Keratinocyte (primary cell): ENCODE measurements at regions not wholly inside any gene's neighbourhood (a gene's known extent, or its start where the extent isn't known, plus 50 kb on each side); places are given as distances from the start of the nearest gene placed in this dataset.

Experiments
- DNase-seq: peaks from one replicate; pipeline ENCODE4 v3.0.0-alpha.2; 2011; ENCODE audit warnings: low read depth, missing footprints, low spot score
- FAIRE-seq: peaks from 2 replicates; lab custom pipeline; 2011; peaks lifted over from hg19 to GRCh38; lab: Jason Lieb, UNC
- H2AFZ ChIP-seq: 2 replicates; pipeline ENCODE4 v1.6.0; 2012; ENCODE audit warnings: low read length, control low read depth, inconsistent platforms; ENCODE audit not compliant: control insufficient read depth
- H3K27ac ChIP-seq: 2 replicates; pipeline ENCODE4 v1.5.1; 2011; ENCODE audit warnings: low read length; ENCODE audit not compliant: control insufficient read depth, insufficient read depth
- H3K27me3 ChIP-seq: 3 replicates; pipeline ENCODE4 v1.6.0; 2011; ENCODE audit warnings: low read length; ENCODE audit not compliant: control insufficient read depth, insufficient read depth; ENCODE audit errors: extremely low read depth
- H3K36me3 ChIP-seq, 2 experiments: 2 replicates in 1 of 2; 3 replicates in 1 of 2; pipeline ENCODE4 v1.5.1; 2011; ENCODE audit warnings: low read length in 2 of 2, mild to moderate bottlenecking in 1 of 2; ENCODE audit not compliant: control insufficient read depth in 2 of 2, insufficient read depth in 2 of 2; ENCODE audit errors: extremely low read depth in 1 of 2
- H3K4me1 ChIP-seq: 3 replicates; pipeline ENCODE4 v1.5.1; 2011; ENCODE audit warnings: low read length; ENCODE audit not compliant: control insufficient read depth, insufficient read depth; ENCODE audit errors: extremely low read depth
- H3K4me2 ChIP-seq: 3 replicates; pipeline ENCODE4 v1.6.0; 2011; ENCODE audit warnings: low read depth, low read length; ENCODE audit not compliant: control insufficient read depth, insufficient read depth; ENCODE audit errors: extremely low read depth
- H3K4me3 ChIP-seq, 3 experiments: fragments of 200-600 bp in 1 of 3; sonication (generic) in 1 of 3; 2 replicates in 2 of 3; 3 replicates in 1 of 3; pipeline ENCODE4 v1.5.1; 2011 to 2016; ENCODE audit warnings: low read length in 3 of 3, mild to moderate bottlenecking in 3 of 3, control low read depth in 2 of 3, inconsistent platforms in 1 of 3, low read depth in 1 of 3, mixed read lengths in 1 of 3, mixed run types in 1 of 3, moderate library complexity in 1 of 3; ENCODE audit not compliant: control insufficient read depth in 2 of 3, insufficient read depth in 2 of 3; ENCODE audit errors: extremely low read depth in 1 of 3
- H3K79me2 ChIP-seq: 2 replicates; pipeline ENCODE4 v1.6.0; 2012; ENCODE audit warnings: low read length; ENCODE audit not compliant: control insufficient read depth, insufficient read depth
- H3K9ac ChIP-seq: 3 replicates; pipeline ENCODE4 v1.6.0; 2011; ENCODE audit warnings: low read length; ENCODE audit not compliant: control insufficient read depth, insufficient read depth; ENCODE audit errors: extremely low read depth
- H3K9me1 ChIP-seq: 3 replicates; pipeline ENCODE4 v1.6.0; 2011; ENCODE audit warnings: low read length; ENCODE audit not compliant: control insufficient read depth, insufficient read depth; ENCODE audit errors: extremely low read depth
- H3K9me3 ChIP-seq: 2 replicates; pipeline ENCODE4 v1.5.1; 2012; ENCODE audit warnings: low read depth, low read length; ENCODE audit not compliant: control insufficient read depth
- H4K20me1 ChIP-seq: 3 replicates; pipeline ENCODE4 v1.6.0; 2011; ENCODE audit warnings: low read length; ENCODE audit not compliant: control insufficient read depth, insufficient read depth; ENCODE audit errors: extremely low read depth
- EZH2 ChIP-seq: IDR thresholded peaks from one replicate; pipeline ENCODE4 v1.6.1; 2012; ENCODE audit warnings: inconsistent platforms, mild to moderate bottlenecking, low read length, moderate library complexity
- dilution Hi-C: fragments of 300-500 bp; cut with MboI; formaldehyde crosslinking; loops from one replicate; pipeline ENCODE4 v1.7.0; 2020; ENCODE audit warnings: low sequenced_read_pairs; ENCODE audit not compliant: extremely low pct_ligation_motif_present
- TF ChIP-seq, protein P1 (sequence below), 3 experiments: IDR thresholded peaks in 1 of 3; conservative IDR thresholded peaks in 1 of 3; optimal IDR thresholded peaks in 1 of 3; 2 replicates in 2 of 3; 3 replicates in 1 of 3; pipeline versions ENCODE3 to v1.5.1; 2011; ENCODE audit warnings: low read length in 3 of 3, mild to moderate bottlenecking in 3 of 3, moderate library complexity in 2 of 3, control low read depth in 1 of 3, inconsistent platforms in 1 of 3; ENCODE audit not compliant: insufficient read depth in 2 of 3; ENCODE audit errors: extremely low read depth in 1 of 3

DNA sequence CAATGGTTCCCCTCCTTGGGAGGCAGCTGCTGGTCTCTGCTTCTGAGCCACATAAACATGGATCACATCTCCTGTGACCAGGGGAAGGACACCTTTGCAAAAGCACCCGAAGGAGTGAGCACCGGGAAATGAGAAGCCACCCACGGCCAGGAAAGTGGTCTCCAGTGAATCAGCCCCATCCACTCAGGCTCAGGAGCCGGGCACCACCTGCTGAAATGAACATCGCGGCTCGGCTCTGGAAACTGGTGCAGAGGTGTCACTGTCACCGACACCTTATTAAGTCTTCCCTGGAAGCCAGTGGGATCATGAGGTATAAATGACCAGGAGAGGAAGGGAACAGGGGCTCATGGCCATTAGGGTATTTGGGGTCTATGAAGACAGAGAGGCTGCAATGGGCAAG lies 207.2 kb upstream of the C1orf174 start:
- H3K27me3 ChIP-seq = no peaks in the 10 kb centered on the region
- dilution Hi-C loops = no loop called here
- H3K9me3 ChIP-seq = peaks cover 5% of the 10 kb centered on the region
- H3K4me1 ChIP-seq = no peaks in the 10 kb centered on the region
- no peak overlapping the region for H3K4me2 ChIP-seq
- TF ChIP-seq EZH2 = no peak
- TF ChIP-seq, protein P1, sequence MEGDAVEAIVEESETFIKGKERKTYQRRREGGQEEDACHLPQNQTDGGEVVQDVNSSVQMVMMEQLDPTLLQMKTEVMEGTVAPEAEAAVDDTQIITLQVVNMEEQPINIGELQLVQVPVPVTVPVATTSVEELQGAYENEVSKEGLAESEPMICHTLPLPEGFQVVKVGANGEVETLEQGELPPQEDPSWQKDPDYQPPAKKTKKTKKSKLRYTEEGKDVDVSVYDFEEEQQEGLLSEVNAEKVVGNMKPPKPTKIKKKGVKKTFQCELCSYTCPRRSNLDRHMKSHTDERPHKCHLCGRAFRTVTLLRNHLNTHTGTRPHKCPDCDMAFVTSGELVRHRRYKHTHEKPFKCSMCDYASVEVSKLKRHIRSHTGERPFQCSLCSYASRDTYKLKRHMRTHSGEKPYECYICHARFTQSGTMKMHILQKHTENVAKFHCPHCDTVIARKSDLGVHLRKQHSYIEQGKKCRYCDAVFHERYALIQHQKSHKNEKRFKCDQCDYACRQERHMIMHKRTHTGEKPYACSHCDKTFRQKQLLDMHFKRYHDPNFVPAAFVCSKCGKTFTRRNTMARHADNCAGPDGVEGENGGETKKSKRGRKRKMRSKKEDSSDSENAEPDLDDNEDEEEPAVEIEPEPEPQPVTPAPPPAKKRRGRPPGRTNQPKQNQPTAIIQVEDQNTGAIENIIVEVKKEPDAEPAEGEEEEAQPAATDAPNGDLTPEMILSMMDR (optimal IDR thresholded peaks at IDR 0.05 in 1 of 3, IDR thresholded peaks at IDR 0.05 in 1 of 3, conservative IDR thresholded peaks at IDR 0.05 in 1 of 3; ENCODE audit: extremely low read depth in 1 of 3, insufficient read depth in 2 of 3, low read length in 3 of 3) = no peak
- no peaks in the 10 kb centered on the region for H3K36me3 ChIP-seq
- H3K27ac ChIP-seq = no peak overlapping the region
- no peak overlapping the region for H3K4me3 ChIP-seq
- no peaks in the 10 kb centered on the region for H3K79me2 ChIP-seq
- FAIRE-seq = no peak
- no peak overlapping the region for H3K9ac ChIP-seq
- no peak overlapping the region for H2AFZ ChIP-seq
- no peaks in the 10 kb centered on the region for H4K20me1 ChIP-seq
- H3K9me1 ChIP-seq = no peaks in the 10 kb centered on the region
- DNase-seq = no peak

DNA sequence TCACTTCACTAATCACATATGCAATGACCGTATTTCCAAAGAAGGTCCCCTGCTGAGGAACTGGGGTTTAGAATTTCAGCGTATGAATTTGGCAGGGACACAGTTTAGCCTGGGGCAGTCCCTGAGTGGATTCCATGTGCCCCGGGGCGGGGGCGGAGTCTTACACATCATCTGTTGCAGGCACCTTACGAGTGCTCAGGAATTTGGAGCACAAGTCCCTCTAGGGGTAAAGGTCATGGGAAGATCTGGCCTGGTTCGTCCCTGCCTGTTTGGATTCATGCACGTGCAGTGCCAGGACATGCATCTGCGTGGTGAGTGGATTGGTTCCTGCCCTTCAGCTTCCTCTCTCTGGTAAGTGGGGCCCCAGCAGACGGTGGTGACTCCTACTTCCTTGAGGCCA lies 208.3 kb upstream of the C1orf174 start:
- peaks cover 5% of the 10 kb centered on the region for H3K9me3 ChIP-seq

More for the DNA sequence above, 208.3 kb upstream of the C1orf174 start:
- no peak overlapping the region for H3K9ac ChIP-seq
- no peaks in the 10 kb centered on the region for H4K20me1 ChIP-seq
- H3K9me1 ChIP-seq = no peaks in the 10 kb centered on the region
- H2AFZ ChIP-seq = no peak overlapping the region
- H3K4me2 ChIP-seq = no peak overlapping the region
- TF ChIP-seq, protein P1 (optimal IDR thresholded peaks at IDR 0.05 in 1 of 3, IDR thresholded peaks at IDR 0.05 in 1 of 3, conservative IDR thresholded peaks at IDR 0.05 in 1 of 3; ENCODE audit: extremely low read depth in 1 of 3, insufficient read depth in 2 of 3, low read length in 3 of 3) = no peak
- TF ChIP-seq EZH2 = no peak
- DNase-seq = no peak
- no peaks in the 10 kb centered on the region for H3K4me1 ChIP-seq
- no peaks in the 10 kb centered on the region for H3K27me3 ChIP-seq
- dilution Hi-C loops = no loop called here
- H3K4me3 ChIP-seq = no peak overlapping the region
- FAIRE-seq = no peak
- H3K36me3 ChIP-seq = no peaks in the 10 kb centered on the region
- no peak overlapping the region for H3K27ac ChIP-seq
- no peaks in the 10 kb centered on the region for H3K79me2 ChIP-seq
